RWPE1 (cell line): ENCODE measurements at regions not wholly inside any gene's neighbourhood (a gene's known extent, or its start where the extent isn't known, plus 50 kb on each side); places are given as distances from the start of the nearest gene placed in this dataset.

Source experiments
- CTCF ChIA-PET: fragments of 350-600 bp; sonication (Branson Sonifier 250); formaldehyde crosslinking; extraction: SDS; loops from one replicate; lab custom pipeline; 2021; lab: Yijun Ruan, JAX
- POLR2A ChIA-PET: fragments of 400-600 bp; formaldehyde crosslinking; extraction: SDS; loops from one replicate; lab custom pipeline; 2020; ENCODE audit warnings: antibody characterized with exemption; ENCODE audit not compliant: low non-redundant PET; lab: Yijun Ruan, JAX
- DNase-seq: peaks from one replicate; pipeline ENCODE4 v3.0.0; 2012; ENCODE audit warnings: low spot score
- H3K27ac ChIP-seq: fragments of 450-650 bp; 2 replicates; pipeline ENCODE4 v1.5.1; 2017
- CTCF ChIP-seq: fragments of 450-650 bp; conservative IDR thresholded peaks from 2 replicates; pipeline ENCODE4 v1.5.1; 2017; ENCODE audit warnings: low read depth, mild to moderate bottlenecking

GRCh38 chr20:11431621-11432020, 486.1 kb upstream of the BTBD3 start:
- no peak for DNase-seq
- POLR2A ChIA-PET: no interaction called here
- H3K27ac ChIP-seq: no peak overlapping the region
- TF ChIP-seq CTCF: no peak
- CTCF ChIA-PET: no interaction called here

GRCh38 chr20:11432407-11432806, 485.3 kb upstream of the BTBD3 start:
- TF ChIP-seq CTCF: no peak
- peak; percentile 72 for DNase-seq
- H3K27ac ChIP-seq: no peak overlapping the region
- POLR2A ChIA-PET: no interaction called here
- CTCF ChIA-PET: interaction anchor here (0.6 kb wide), 1 partner anchor 708 kb away, joined by 3 read pairs; no protein-coding TSS in a partner anchor

- no peak for TF ChIP-seq CTCF
- CTCF ChIA-PET: no interaction called here
- POLR2A ChIA-PET: no interaction called here
These were observed 481.4 kb upstream of the BTBD3 start for GRCh38 chr20:11436113-11436905.

GRCh38 chr20:11437090-11437489, 480.6 kb upstream of the BTBD3 start:
- POLR2A ChIA-PET: no interaction called here
- CTCF ChIA-PET: no interaction called here
- no peak for TF ChIP-seq CTCF
- DNase-seq: no peak
- no peak overlapping the region for H3K27ac ChIP-seq

More at GRCh38 chr20:11436113-11436905, 481.4 kb upstream of the BTBD3 start:
- H3K27ac ChIP-seq: no peak overlapping the region
- DNase-seq: no peak

DNA sequence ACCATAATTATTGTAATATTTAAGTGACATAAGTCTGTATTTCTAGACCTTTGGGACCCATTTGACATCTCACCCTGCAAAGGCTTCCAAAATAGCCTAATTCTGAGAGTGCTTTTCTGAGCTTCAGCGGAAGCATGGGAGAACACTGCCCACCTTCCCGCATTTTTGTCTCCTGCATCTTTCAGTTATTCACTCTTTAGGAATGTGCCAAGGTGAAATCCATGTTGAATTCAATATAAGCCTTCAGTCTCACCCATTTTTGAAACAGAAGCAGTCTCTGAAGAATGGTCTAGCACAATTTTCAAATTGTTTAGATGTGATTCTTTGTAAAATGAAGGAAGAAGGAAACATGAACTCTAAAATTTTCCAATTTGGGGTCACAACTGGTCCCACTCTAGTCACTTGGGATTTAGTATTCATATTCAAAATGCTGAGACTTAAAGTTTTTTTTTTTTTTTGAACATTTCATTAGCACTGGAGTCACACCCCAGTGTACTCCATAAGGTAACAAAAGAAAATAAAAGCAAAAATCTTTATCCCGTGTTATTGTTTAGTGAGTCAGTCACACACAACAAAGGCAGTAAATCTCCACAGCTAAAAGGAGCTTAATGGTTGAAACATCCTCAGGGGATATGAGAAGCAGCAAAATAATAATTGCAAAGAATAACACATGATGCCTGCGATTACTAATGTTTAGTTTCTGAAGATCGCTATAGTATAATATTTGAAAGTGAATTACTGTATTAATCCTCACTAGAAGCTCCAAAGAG, 479.9 kb upstream of the BTBD3 start:
- CTCF ChIA-PET: no interaction called here
- TF ChIP-seq CTCF: no peak
- no peak for DNase-seq
- no peak overlapping the region for H3K27ac ChIP-seq
- POLR2A ChIA-PET: no interaction called here

- ChIA-PET CTCF (no interaction called here), POLR2A (no interaction called here)
- no peak overlapping the region for H3K27ac ChIP-seq
- DNase-seq: no peak
- no peak for TF ChIP-seq CTCF
These were observed 479.3 kb upstream of the BTBD3 start for GRCh38 chr20:11438412-11438811.
